Calu3 (cell line): ENCODE measurements at regions not wholly inside any gene's neighbourhood (a gene's known extent, or its start where the extent isn't known, plus 50 kb on each side); places are given as distances from the start of the nearest gene placed in this dataset.

Experiments
- BruUV-seq: library from RNA; stranded (reverse); fragments of 400-500 nt; replicated peaks from 2 replicates; lab custom pipeline; 2021; lab: Mats Ljungman, UMichigan
- CTCF ChIA-PET: fragments of 300-600 bp; sonication (Branson Sonifier 250); formaldehyde crosslinking; loops from one replicate; lab custom pipeline; 2022; ENCODE audit warnings: antibody characterized with exemption; lab: Charles Lee
- DNase-seq: peaks from one replicate; pipeline ENCODE4 v3.0.0; 2022
- H3K27ac Mint-ChIP-seq: one replicate; pipeline ENCODE4 v1.8.0; 2022; ENCODE audit warnings: mixed read lengths; ENCODE audit not compliant: unreplicated experiment
- H3K27me3 Mint-ChIP-seq: one replicate; pipeline ENCODE4 v1.8.0; 2022; ENCODE audit warnings: mixed read lengths; ENCODE audit not compliant: unreplicated experiment
- H3K36me3 Mint-ChIP-seq: one replicate; pipeline ENCODE4 v1.8.0; 2022; ENCODE audit warnings: mild to moderate bottlenecking, moderate library complexity, mixed read lengths; ENCODE audit not compliant: insufficient read depth, unreplicated experiment
- H3K4me1 Mint-ChIP-seq: one replicate; pipeline ENCODE4 v1.8.0; 2022; ENCODE audit warnings: mild to moderate bottlenecking, low read depth, mixed read lengths; ENCODE audit not compliant: unreplicated experiment
- H3K4me3 Mint-ChIP-seq: one replicate; pipeline ENCODE4 v1.8.0; 2022; ENCODE audit warnings: mild to moderate bottlenecking, low read depth, moderate library complexity, mixed read lengths; ENCODE audit not compliant: unreplicated experiment
- H3K9me3 Mint-ChIP-seq: one replicate; pipeline ENCODE4 v1.8.0; 2022; ENCODE audit warnings: low read depth, mixed read lengths; ENCODE audit not compliant: unreplicated experiment
- intact Hi-C: fragments of 100-400 bp; cut with micrococcal nuclease; formaldehyde crosslinking; loops from one replicate; pipeline ENCODE4 v1.10.0; 2022; ENCODE audit not compliant: unreplicated experiment
- TF ChIP-seq, protein P1 (sequence below): fragments of 200-600 bp; IDR thresholded peaks from one replicate; pipeline ENCODE4 v1.8.0; 2022; ENCODE audit warnings: antibody characterized with exemption; ENCODE audit not compliant: unreplicated experiment

- no peak overlapping the region for H3K27ac Mint-ChIP-seq
- no peak for DNase-seq
- H3K27me3 Mint-ChIP-seq = no peaks in the 10 kb centered on the region
- intact Hi-C loops = no loop called here
- H3K9me3 Mint-ChIP-seq = peaks cover 3% of the 10 kb centered on the region
- no TSS peak for BruUV-seq
- CTCF ChIA-PET = interaction anchor here (0.6 to 0.7 kb wide), 2 partner anchors 12 to 239 kb away, joined by 3 to 5 read pairs; no protein-coding TSS in a partner anchor
- no peak overlapping the region for H3K4me3 Mint-ChIP-seq
- H3K4me1 Mint-ChIP-seq = peaks cover 4% of the 10 kb centered on the region
- H3K36me3 Mint-ChIP-seq = no peaks in the 10 kb centered on the region
- TF ChIP-seq, protein P1, sequence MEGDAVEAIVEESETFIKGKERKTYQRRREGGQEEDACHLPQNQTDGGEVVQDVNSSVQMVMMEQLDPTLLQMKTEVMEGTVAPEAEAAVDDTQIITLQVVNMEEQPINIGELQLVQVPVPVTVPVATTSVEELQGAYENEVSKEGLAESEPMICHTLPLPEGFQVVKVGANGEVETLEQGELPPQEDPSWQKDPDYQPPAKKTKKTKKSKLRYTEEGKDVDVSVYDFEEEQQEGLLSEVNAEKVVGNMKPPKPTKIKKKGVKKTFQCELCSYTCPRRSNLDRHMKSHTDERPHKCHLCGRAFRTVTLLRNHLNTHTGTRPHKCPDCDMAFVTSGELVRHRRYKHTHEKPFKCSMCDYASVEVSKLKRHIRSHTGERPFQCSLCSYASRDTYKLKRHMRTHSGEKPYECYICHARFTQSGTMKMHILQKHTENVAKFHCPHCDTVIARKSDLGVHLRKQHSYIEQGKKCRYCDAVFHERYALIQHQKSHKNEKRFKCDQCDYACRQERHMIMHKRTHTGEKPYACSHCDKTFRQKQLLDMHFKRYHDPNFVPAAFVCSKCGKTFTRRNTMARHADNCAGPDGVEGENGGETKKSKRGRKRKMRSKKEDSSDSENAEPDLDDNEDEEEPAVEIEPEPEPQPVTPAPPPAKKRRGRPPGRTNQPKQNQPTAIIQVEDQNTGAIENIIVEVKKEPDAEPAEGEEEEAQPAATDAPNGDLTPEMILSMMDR = no peak
These were observed 285.3 kb downstream of the AHR start for GRCh38 chr7:17583786-17584185.

DNA sequence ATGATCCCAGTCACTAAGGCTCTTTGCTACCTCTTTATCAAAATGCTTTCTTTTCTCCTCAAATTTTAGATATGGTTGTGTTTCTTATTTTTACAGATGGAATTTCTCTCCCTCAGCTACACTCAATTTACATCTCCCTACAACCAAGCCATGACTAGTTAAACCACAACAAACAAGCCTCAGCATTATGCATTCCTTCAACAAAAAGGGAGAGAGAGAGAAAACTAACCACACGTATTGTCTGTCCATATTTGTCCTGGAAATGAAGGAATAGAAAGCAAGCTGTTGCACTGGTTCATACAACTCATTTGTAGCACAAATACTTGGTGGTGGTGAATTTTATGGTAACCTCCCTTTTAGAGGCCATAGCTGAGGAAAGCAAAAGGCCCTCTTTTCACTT is 286.4 kb downstream of the AHR start:
- peaks cover 9% of the 10 kb centered on the region for H3K4me1 Mint-ChIP-seq
- H3K4me3 Mint-ChIP-seq = no peak overlapping the region
- intact Hi-C loops = no loop called here
- TF ChIP-seq, protein P1 = no peak
- BruUV-seq = no TSS peak
- H3K36me3 Mint-ChIP-seq = no peaks in the 10 kb centered on the region
- CTCF ChIA-PET = no interaction called here
- no peaks in the 10 kb centered on the region for H3K27me3 Mint-ChIP-seq
- H3K27ac Mint-ChIP-seq = no peak overlapping the region
- DNase-seq = no peak
- H3K9me3 Mint-ChIP-seq = peaks cover 3% of the 10 kb centered on the region

DNA sequence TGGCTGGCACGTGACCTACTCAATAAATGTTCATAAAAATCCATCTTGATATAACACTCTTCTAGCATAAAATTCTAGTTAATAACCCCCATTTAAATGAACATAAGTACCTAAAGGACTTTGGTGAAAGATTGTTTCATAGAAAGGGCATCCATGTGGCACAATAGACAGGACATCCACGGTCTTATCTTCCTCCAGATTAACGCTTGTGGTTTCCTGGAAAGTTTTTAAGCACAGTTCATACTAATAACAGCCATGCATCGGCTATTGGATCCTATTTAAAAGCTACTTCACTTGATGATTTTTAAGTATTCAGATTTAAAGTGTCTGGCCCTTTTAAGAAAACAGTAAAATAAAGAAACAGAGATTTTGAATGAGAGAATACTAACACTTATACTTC is 288.3 kb downstream of the AHR start:
- intact Hi-C loops = no loop called here
- no peak overlapping the region for H3K27ac Mint-ChIP-seq
- H3K4me1 Mint-ChIP-seq = peaks cover 9% of the 10 kb centered on the region
- H3K4me3 Mint-ChIP-seq = no peak overlapping the region
- no peak for DNase-seq
- CTCF ChIA-PET = no interaction called here
- H3K27me3 Mint-ChIP-seq = no peaks in the 10 kb centered on the region
- H3K36me3 Mint-ChIP-seq = no peaks in the 10 kb centered on the region
- peaks cover 3% of the 10 kb centered on the region for H3K9me3 Mint-ChIP-seq
- TF ChIP-seq, protein P1 = no peak
- BruUV-seq = no TSS peak

DNA sequence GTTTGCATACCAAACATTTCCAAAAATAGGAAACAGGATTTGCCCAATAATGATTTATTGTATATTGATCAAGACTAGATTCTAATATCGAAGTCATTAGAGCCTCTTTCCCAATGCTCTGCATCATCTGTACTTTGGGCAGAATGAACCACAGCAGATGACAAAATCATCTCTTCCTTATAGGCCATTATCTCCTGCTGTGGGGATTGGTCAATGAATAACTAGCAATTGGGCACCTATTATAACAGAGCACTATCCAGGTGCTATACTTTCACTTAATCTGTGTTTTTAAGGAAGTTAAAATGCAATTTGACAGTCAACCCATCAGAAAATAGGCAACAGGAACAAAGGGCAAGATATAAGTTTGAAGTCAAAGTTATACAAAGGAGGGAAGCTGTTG is 290.3 kb downstream of the AHR start:
- H3K4me1 Mint-ChIP-seq = peaks cover 9% of the 10 kb centered on the region
- H3K36me3 Mint-ChIP-seq = no peaks in the 10 kb centered on the region
- H3K27me3 Mint-ChIP-seq = no peaks in the 10 kb centered on the region
- intact Hi-C loops = no loop called here
- no peaks in the 10 kb centered on the region for H3K9me3 Mint-ChIP-seq
- CTCF ChIA-PET = interaction anchor here (0.7 to 1.6 kb wide), 2 partner anchors 10 to 43 kb away, joined by 3 to 4 read pairs; no protein-coding TSS in a partner anchor
- H3K4me3 Mint-ChIP-seq = no peak overlapping the region
- H3K27ac Mint-ChIP-seq = no peak overlapping the region
- no peak for DNase-seq
- BruUV-seq = no TSS peak
- TF ChIP-seq, protein P1 = no peak
